HG02571 (cell line): ENCODE measurements at regions not wholly inside any gene's neighbourhood (a gene's known extent, or its start where the extent isn't known, plus 50 kb on each side); places are given as distances from the start of the nearest gene placed in this dataset.

Experiments used
- ATAC-seq: cut with Tn5 transposase; IDR thresholded peaks from one replicate; pipeline ENCODE4 v1.9.1; 2021; ENCODE audit warnings: mild to moderate bottlenecking, moderate library complexity; ENCODE audit not compliant: unreplicated experiment

DNA sequence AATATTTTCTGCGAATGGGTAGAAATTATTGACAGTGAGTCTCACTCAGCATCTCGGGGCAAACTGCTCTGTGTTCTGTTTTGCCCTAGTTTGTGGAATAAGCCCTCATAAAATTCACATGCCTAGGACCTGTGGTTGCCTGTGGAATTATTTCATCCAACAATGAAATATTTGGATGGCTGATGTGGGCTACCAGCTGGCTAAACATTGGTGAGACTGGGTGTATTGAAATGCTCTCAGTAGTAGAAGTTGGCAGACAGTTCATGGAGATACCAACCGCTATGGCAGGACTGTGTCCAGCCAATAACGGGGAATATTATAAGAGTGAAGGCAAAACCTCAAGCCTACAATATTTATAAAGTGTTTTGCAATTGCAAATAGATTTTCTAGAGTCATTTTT lies 344.1 kb upstream of the RPS23 start:
- no peak for ATAC-seq

DNA sequence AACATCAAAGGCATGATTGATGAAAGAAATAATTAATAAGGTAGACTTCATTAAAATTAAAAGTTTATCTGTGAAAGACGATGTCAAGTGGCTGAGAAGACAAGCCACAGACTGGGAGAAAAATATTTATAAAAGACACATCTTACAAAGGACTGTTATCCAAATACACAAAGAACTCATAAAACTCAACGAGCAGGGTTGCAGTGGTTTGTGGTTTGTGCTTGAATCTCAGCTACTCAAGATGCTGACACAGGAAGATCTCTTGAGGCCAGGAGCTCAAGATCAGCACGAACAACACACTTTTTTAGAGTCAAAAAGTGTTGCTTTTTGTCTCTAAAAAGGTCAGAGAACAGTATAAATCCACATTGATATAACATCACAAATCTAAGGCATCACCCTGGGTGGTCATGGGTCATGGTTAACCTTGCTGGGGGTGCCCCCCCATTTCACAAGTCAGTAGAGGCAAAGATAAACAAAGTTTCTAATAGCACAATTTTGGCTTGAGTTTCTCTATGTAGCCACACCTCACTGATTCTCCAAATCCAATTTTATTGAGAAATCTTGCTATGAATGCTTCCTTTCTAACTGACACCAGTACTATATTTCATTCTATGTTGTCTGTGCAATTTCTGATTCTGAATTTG lies 342.9 kb upstream of the RPS23 start:
- no peak for ATAC-seq

DNA sequence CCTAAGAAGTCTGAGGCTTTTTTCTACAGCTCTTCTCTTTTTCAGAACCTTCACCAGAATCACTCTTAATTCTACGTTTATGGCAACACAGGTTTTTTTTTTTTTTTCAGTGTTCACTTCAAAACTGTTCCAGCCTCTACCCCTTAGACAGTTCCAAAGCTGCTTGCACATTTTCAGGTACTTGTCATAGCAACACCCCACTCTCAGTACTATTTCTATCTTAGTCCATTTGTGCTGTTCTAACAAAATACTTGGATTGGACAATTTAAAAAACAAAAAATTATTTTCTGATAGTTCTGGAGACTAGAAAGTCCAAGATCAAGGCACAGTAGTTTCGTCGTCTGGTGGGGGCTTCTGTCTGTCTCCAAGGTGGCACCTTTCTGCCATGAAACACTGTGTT lies 340.9 kb upstream of the RPS23 start:
- ATAC-seq = no peak

DNA sequence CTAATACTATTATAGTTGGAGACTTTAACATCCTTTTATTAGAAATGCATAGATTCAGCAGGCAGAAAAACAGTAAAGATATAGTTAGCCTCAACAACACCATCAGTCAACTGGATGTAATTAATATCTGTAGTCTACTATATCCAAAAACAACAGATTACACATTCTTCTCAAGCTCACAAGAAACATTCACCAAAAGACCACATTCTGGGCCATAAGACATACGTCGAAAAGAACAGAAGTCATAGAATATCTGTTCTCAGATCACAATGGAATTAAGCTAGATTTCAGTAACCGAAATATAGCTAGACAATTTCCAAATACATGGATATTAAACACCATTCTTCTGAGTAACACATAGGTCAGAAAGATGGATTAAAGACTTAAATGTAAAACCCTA lies 336.6 kb upstream of the RPS23 start:
- ATAC-seq = no peak

DNA sequence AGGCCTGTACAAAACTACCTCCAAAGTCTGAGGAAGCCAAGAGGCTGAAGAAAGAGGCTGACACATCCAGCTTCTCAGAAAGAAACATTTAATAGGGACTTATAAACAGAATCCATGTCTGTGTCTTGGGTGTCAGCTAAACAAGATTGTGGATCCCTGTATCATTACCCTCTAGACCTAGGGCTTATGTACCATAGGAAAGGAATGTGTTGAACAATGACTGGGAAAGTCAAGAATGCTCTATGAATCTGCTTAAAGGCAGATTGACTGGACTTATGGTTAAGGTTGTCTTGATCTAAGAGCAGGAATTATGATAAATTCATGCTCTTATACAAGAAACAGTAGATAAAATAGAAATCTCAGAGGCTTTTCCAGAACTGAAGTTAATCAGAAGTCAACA lies 335.7 kb upstream of the RPS23 start:
- ATAC-seq = no peak

DNA sequence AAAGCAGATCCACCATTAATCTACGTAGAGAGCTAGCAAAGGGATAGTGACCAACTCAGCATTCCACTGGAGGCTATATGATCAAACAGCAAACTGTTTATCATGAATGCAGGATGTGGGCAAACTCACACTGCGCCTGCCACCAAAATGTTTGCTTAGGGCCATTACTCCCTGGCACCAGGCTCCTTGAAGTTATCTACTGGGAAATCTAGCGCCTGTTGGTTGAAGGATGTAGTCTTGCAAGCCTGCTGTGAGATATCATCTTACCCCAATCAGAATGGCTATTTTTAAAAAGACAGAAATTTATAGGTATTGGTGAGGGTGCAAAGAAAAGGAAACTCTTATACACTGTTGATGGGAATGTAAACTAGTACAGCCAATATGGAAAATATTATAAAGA lies 332.5 kb upstream of the RPS23 start:
- no peak for ATAC-seq

DNA sequence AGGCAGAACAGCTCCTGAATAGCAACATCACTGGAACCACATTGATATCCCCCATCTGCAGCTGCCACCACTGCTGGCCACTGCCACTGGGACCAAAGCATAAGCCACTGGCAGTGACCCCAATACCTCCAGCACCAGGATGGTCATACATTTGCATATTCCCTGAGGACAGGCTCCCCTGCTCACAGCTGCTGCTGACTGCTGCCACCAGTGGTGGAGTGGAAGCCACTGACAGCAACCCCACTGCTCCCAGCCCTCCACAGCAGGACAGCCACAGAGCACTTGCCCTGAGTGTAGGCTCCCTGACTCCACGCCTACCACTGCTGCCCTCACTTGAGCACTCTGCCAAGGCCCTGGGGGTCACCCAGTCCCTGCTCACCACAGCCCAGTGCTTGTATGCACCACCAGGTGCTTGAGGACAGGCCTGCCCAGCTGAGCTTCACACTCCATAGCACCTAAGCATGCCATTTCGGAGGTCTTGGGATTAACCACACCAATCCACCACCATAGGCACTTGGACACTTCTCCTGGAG lies 327.4 kb upstream of the RPS23 start:
- ATAC-seq = no peak

DNA sequence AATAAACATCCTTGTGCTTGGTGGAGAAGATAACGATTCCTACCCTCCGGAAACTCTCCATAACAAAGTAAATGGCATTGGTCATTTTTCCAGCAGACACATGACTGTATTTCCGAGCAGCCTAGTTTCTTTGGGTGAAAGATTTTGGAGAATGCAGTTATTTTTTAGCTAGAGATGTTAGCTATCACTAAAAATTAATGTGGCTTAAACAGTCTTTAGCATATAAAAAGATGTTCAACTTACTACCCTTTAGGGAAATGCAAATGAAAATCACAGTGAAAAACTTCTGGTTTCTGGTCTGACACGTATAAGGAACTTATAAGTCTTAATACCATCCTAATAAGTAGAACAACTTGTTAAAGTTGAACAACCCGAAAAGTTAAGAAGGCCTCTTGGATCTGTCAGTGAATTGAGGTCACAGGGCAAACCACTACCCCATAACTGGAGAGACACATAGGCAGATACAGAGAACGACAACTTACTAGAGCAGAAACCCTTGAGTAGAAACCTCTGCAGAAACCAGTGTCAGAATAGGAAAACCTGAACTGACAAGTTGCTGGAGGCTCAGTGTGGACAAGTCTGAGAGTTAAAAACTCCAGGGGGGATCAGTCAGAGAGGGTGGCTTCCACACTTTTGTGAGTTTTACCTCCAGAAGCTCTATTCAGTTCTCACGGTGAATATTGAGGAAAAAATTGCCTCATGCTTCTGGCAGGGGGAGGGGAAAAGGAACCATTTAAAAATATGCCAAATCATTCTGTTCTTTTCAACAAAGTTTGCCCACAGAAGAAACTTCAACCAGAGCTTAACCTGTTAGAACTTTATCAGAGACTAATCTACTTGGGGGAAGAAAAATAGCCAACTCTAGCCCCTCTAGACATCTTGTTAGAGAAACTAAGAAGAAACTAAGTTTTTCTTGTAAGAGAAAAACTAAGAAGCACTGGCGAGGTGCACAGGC lies 325.2 kb upstream of the RPS23 start:
- ATAC-seq = no peak

DNA sequence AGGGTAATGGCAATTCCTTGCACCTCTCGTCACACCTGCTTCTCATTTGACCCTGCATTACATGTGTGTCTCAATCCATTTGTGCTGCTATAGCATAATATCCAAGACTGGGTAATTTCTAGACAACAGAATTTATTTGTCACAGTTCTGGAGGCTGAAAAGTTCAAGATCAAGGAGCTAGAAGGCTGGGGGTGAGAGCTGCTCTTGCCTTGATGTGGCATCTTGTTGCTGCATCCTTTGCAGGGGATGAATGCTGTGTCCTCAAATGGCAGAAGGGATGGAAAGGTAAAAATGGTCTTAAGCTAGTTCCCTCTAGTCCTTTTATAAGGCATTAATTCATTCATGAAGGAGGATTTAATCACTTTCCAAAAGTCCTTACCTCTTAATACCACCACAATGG lies 323.7 kb upstream of the RPS23 start:
- ATAC-seq = no peak

DNA sequence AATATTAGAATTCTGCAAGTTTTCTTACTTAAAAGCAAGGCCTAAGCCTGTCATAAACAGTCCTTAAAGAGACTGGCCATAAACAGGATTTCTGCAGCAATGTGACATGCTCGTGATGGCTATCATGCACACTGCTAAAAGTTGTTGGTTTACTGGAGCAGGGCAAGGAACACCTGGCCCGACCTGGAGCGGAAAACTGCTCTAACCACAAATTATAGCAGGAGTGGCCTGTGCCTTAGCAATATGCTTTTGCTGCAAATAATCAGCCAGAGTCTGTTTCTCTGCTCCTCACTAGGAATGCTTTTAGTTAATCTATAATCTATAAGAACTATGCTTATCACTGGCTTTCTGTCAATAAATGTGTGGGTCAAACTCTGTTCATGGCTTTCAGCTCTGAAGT lies 322.9 kb upstream of the RPS23 start:
- no peak for ATAC-seq

DNA sequence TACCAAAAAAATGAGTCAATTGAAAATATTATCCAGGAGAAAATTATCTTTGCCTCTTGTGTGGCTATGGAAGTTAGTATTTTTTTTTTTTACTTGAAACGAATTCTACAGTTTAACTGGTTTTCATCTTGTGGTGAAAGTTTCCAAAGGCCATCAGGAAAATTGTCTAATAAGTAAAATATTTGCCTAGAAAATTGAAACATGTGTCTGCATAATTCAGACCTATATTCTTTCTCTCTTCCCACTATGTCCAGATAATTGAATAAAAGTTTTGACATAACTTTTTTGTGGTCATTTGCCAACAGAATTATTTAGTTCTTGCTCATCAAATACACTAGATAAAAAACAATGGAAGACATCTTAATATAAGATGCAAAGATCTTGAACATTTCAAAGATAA lies 321.5 kb upstream of the RPS23 start:
- ATAC-seq = no peak

DNA sequence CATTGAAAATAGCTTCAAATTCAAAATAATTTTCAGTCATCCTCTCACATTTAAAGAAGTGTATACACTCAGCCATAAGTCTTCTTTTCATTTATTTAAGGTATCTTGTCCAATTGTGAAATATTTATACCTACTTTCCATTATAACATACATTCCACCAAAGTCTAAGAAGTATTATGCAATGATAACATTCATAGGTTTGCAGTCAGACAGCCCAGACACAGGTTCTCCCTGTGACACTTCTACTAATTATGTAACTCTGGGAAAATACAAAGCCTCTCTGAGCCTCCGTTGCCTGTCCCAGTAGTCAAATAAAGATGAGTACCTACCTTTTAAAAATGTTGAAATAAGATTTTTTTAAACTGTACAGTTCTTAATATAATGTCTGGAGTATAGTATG lies 320.9 kb upstream of the RPS23 start:
- no peak for ATAC-seq

DNA sequence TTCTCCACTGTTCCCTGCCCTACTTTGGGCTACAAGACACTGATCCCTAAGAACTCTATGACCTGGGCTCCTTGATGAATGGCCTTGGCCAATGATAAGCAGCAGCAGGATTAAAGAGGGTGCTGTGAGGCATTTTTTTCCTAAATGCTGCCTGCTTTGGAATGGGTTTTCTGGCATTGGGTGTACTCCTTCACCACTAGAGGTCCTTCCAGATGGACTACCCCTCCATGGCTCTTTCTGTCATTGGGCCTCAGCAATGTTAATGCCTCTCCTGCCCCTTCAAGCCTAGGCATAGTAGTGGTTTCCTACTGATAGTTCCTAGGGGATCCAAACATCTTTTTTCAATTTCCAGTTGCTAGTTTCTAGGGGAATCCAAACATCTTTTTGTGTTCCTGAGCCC lies 319.3 kb upstream of the RPS23 start:
- no peak for ATAC-seq

DNA sequence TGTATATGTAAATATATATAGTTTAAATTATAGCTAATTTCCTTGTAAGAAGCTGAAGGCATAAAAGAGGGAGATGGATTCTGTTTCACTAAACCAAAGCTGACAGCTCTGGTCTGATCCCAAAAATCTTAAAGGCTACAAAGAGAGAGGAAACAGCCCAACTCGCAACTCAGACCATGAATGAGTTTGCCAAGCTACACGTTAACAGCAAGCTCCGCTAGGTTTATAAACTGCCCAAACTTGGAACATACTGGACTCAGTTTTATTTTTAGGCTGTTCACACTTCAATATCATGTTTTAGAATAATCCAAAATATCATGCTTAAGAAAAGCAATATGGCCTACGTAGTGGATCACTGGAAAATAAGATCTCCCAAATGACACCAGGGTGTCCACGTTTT lies 318.3 kb upstream of the RPS23 start:
- ATAC-seq = no peak

DNA sequence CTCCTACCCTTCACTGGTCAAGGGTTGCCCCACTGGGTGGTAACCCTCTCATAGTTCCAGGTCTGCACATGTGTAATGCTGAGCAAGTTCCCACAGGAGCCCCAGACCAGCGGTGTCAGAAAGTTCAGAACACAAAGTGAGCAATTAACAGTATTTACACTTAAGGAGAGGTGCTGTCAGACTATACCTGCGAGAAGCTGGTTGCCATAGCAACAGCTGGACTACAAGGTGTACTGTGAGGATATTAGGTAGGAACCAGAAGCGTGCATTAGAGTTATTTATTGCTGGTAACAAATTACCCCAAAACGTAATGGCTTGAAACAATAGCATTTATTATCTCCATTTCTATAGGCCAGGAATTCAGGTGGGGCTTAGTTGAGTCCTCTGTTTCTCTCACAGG lies 317.0 kb upstream of the RPS23 start:
- ATAC-seq = no peak

DNA sequence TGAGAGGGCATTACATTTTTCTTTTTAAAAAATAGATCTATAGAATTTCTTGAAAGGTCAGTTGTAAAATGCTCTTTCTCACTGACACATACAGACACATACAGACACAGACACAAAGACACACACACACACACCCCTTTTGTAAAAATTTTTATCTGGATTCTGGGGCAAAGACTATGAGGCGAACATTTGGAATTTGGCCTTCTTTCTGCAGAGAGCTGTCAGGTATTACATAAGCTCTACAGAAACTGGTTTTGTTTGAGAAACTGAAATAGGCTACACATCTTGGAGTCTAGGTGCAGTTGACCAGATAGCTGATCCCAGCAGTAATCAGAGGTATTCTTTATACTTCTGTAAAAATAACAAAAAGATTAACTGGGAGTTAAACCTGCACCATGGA lies 315.9 kb upstream of the RPS23 start:
- no peak for ATAC-seq

DNA sequence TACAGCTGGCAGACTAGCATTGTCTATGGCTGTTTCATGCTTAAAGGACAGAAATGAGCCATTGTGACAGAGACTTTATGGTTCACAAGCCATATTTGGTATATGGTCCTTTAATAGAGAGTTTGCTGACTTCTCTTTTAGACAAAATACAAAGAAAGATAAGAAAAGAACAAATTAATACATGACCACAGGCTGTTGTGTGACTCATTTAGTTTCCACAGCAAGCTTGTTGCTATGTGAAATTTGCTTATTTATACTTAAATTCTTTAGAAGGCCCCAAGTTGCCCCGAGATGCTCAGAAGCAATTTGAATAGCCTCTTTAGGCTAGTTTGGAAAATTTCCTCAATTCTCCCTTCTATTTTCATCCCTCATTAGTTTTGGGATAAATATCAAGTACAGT lies 315.3 kb upstream of the RPS23 start:
- no peak for ATAC-seq

DNA sequence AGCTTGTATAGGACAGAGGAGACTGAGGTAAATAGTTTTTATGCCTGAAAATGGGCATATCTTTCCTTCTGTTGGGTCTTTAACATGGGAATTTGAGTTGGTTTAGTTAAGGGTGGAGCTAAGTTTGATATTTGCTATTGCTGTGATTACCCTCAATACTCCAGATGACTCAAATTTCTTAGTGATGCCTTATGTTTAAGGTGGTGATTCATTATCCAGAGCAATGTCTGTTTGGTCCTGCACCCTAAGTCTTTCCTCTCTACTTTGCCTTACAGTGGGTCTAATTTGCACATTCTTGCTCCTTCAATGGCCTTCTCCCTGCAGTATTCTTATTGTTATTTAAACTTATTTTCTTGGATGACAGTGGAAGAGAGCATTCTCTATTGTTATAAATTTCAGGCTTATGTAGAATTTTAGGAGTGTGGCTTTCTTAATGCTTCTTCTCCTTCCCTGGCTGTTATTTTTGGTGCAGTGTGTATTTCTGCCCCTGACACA lies 312.9 kb upstream of the RPS23 start:
- ATAC-seq = no peak

DNA sequence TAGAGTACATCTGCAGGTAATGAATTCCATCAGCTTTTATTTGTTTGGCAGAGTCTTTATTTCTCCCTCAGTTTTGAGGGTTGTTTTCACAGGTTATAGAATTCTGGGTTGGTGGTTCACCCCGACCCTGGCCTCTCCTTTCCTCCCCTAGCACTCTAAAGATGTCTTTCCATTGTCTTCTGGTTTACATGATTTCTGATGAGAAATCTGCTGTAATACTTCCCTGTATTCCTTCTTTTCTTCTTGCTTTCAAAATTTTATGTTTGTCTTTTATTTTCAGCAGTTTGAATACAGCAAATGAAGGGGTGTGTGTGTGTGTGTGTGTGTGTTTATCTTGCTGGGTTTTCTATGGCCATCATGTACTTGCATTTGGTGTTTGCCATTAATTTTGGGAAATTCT lies 312.0 kb upstream of the RPS23 start:
- no peak for ATAC-seq

DNA sequence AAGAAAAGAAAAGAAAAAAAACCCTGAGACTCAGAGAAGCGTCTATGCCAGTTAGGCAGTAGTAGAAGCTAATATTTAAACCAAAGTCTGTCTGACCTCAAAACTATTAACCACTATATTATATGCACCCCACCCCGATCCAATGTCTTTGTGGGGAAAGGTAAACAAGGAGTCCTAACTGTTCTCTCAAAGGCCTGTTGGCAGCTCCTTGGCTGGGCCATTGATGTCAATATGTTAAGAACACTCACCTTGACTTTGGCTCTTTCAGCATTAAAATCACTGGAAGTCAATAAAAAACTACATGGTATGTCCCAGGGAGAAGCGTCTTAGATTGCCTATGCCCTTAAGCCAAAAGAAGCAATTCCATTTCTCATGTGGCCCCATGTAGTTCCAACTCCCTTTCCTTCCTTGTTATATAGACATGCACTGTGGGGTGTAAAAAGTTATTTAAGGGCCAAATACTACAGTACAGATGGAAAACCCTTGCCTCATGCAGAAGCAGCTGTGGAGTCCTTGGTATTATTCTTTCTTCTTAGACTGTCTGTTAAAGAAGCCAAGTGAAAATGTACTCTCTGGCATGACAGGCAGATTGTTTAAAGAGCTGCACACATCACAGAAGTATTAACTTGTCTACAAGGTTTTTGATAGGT lies 308.6 kb upstream of the RPS23 start:
- ATAC-seq = no peak

DNA sequence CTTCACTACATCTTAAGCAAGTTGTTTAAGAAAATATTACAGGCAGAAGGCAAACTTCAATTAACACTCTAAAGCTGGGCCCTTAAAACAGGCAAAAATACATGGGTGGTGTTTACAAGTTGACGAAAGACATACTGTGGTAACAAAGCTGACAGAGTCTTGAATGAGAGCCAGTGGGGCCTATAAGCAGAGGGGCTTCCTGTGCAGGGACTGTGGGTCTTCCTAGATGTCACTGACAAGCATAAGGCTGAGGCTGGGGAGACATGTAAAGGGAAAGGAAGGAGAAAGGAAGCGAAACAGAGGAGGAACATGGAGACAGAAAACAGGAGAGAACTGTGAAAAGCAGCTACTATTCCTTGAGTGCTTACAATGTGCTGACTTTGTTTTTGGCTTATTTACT lies 308.0 kb upstream of the RPS23 start:
- ATAC-seq = no peak

DNA sequence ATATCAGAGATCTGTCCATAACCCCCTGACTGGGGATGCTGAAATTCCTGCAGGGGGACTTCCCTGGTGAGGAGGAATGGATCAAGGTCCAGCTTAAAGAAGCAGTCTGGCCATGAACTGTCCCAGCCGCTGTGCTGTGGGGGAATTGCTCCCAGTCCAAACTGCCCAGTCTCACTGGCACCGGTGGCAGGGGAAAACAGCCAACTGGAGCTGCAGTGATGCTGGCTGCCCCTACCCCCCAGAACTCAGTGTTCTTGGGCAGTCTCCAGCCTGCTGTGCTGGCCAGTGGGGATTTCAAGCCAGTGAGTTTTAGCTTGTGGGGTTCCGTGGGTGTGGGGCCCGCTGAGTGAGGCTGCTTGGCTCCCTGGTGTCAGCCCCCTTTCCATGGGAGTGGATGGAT lies 306.5 kb upstream of the RPS23 start:
- no peak for ATAC-seq
